ENCODE measurements at regions not wholly inside any gene's neighbourhood (a gene's known extent, or its start where the extent isn't known, plus 50 kb on each side); places are given as distances from the start of the nearest gene placed in this dataset.

- DNase-seq (ENCODE audit: low spot score), result no peak
- no peak for TF ChIP-seq CTCF (IDR thresholded peaks at IDR 0.05; ENCODE audit: unreplicated experiment)
- H3K4me1 Mint-ChIP-seq (ENCODE audit: unreplicated experiment), result no peaks in the 10 kb centered on the region
- no peaks in the 10 kb centered on the region for H3K9me3 Mint-ChIP-seq (ENCODE audit: unreplicated experiment)
- peaks cover 1% of the 10 kb centered on the region for H3K27me3 Mint-ChIP-seq (ENCODE audit: unreplicated experiment)
- H3K4me3 Mint-ChIP-seq (ENCODE audit: unreplicated experiment), result no peak overlapping the region
- no peaks in the 10 kb centered on the region for H3K36me3 Mint-ChIP-seq (ENCODE audit: low read depth, unreplicated experiment)
- no peak overlapping the region for H3K27ac Mint-ChIP-seq (ENCODE audit: unreplicated experiment)
Observed at GRCh38 chr6:137602313-137603197, 108.4 kb upstream of the OLIG3 start.

GRCh38 chr6:137610702-137611101, 116.5 kb upstream of the OLIG3 start:
- no peaks in the 10 kb centered on the region for H3K36me3 Mint-ChIP-seq (ENCODE audit: low read depth, unreplicated experiment)
- no peak overlapping the region for H3K4me3 Mint-ChIP-seq (ENCODE audit: unreplicated experiment)
- no peak for DNase-seq (ENCODE audit: low spot score)
- no peak overlapping the region for H3K27ac Mint-ChIP-seq (ENCODE audit: unreplicated experiment)
- TF ChIP-seq CTCF (IDR thresholded peaks at IDR 0.05; ENCODE audit: unreplicated experiment), result no peak
- no peaks in the 10 kb centered on the region for H3K4me1 Mint-ChIP-seq (ENCODE audit: unreplicated experiment)
- no peaks in the 10 kb centered on the region for H3K9me3 Mint-ChIP-seq (ENCODE audit: unreplicated experiment)
- no peaks in the 10 kb centered on the region for H3K27me3 Mint-ChIP-seq (ENCODE audit: unreplicated experiment)

GRCh38 chr6:137623293-137623692, 129.1 kb upstream of the OLIG3 start:
- Mint-ChIP-seq H3K4me1 (ENCODE audit: unreplicated experiment) (no peaks in the 10 kb centered on the region), H3K27ac (ENCODE audit: unreplicated experiment) (no peak overlapping the region), H3K9me3 (ENCODE audit: unreplicated experiment) (no peaks in the 10 kb centered on the region), H3K27me3 (ENCODE audit: unreplicated experiment) (no peaks in the 10 kb centered on the region), H3K4me3 (ENCODE audit: unreplicated experiment) (no peak overlapping the region), H3K36me3 (ENCODE audit: low read depth, unreplicated experiment) (no peaks in the 10 kb centered on the region)
- TF ChIP-seq CTCF (IDR thresholded peaks at IDR 0.05; ENCODE audit: unreplicated experiment), result no peak
- DNase-seq (ENCODE audit: low spot score), result no peak

- TF ChIP-seq CTCF (IDR thresholded peaks at IDR 0.05; ENCODE audit: unreplicated experiment), result no peak
- Mint-ChIP-seq H3K27ac (ENCODE audit: unreplicated experiment) (no peak overlapping the region), H3K4me3 (ENCODE audit: unreplicated experiment) (no peak overlapping the region), H3K4me1 (ENCODE audit: unreplicated experiment) (no peaks in the 10 kb centered on the region), H3K9me3 (ENCODE audit: unreplicated experiment) (no peaks in the 10 kb centered on the region), H3K27me3 (ENCODE audit: unreplicated experiment) (no peaks in the 10 kb centered on the region), H3K36me3 (ENCODE audit: low read depth, unreplicated experiment) (no peaks in the 10 kb centered on the region)
- DNase-seq (ENCODE audit: low spot score), result no peak
Observed at GRCh38 chr6:137625100-137625661, 131.0 kb upstream of the OLIG3 start.

- peaks cover under 1% of the 10 kb centered on the region for H3K4me1 Mint-ChIP-seq (ENCODE audit: unreplicated experiment)
- no peak overlapping the region for H3K27ac Mint-ChIP-seq (ENCODE audit: unreplicated experiment)
- H3K4me3 Mint-ChIP-seq (ENCODE audit: unreplicated experiment), result no peak overlapping the region
- no peak for TF ChIP-seq CTCF (IDR thresholded peaks at IDR 0.05; ENCODE audit: unreplicated experiment)
- H3K36me3 Mint-ChIP-seq (ENCODE audit: low read depth, unreplicated experiment), result no peaks in the 10 kb centered on the region
- no peaks in the 10 kb centered on the region for H3K27me3 Mint-ChIP-seq (ENCODE audit: unreplicated experiment)
- DNase-seq (ENCODE audit: low spot score), result no peak
- no peaks in the 10 kb centered on the region for H3K9me3 Mint-ChIP-seq (ENCODE audit: unreplicated experiment)
Observed at GRCh38 chr6:137625808-137626207, 131.6 kb upstream of the OLIG3 start.

Measured in endothelial cell (in vitro differentiated cells).